GM21786 (cell line): ENCODE measurements at regions not wholly inside any gene's neighbourhood (a gene's known extent, or its start where the extent isn't known, plus 50 kb on each side); places are given as distances from the start of the nearest gene placed in this dataset.
"Not testable (repeated sequence)": the region's sequence is repeated elsewhere in the genome, so short reads cannot be mapped to it uniquely, and the experiment has no call there.

Experiments used
- ATAC-seq: cut with Tn5 transposase; IDR thresholded peaks from one replicate; pipeline ENCODE4 v1.9.1; 2021; ENCODE audit not compliant: unreplicated experiment

GRCh38 chr3:98701071-98701675 lies 62.0 kb upstream of the ST3GAL6 start:
- ATAC-seq = no peak

GRCh38 chr3:98702166-98702565 lies 61.0 kb upstream of the ST3GAL6 start:
- no peak for ATAC-seq

- ATAC-seq = no peak
Measured at GRCh38 chr3:98705212-98705611, 57.9 kb upstream of the ST3GAL6 start.

- ATAC-seq = no peak
Measured at GRCh38 chr3:98705694-98706093, 57.4 kb upstream of the ST3GAL6 start.

- ATAC-seq = not testable (repeated sequence)
Measured at GRCh38 chr3:98708681-98709080, 54.5 kb upstream of the ST3GAL6 start.

GRCh38 chr3:98709441-98709840 lies 53.7 kb upstream of the ST3GAL6 start:
- no peak for ATAC-seq

- no peak for ATAC-seq
Measured at GRCh38 chr3:98710067-98710659, 53.0 kb upstream of the ST3GAL6 start.

- ATAC-seq = no peak
Measured at GRCh38 chr3:98711426-98711825, 51.7 kb upstream of the ST3GAL6 start.

- no peak for ATAC-seq
Measured at GRCh38 chr3:98712726-98713125, 50.4 kb upstream of the ST3GAL6 start.

GRCh38 chr3:98713332-98713731 lies 49.8 kb upstream of the ST3GAL6 start:
- ATAC-seq = not testable (repeated sequence)
